ENCODE measurements at regions not wholly inside any gene's neighbourhood (a gene's known extent, or its start where the extent isn't known, plus 50 kb on each side); places are given as distances from the start of the nearest gene placed in this dataset.

DNA sequence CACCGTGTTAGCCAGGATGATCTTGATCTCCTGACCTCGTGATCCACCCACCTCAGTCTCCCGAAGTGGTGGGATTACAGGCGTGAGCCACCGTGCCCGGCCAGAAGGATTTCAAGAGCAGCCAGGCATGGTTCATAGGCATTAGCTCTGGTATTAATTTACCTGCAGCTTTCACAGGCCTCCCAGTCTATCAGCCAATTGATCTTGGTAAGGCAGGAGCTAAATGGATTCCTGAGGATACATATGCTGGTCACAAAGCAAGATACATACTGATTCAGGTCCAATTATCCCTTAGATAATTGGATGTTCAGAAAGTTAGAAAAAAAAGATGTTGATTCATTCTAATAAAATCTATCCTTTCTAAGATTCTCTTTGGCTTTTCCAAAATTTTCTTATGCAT, 487.1 kb downstream of the TLE1 start:
- no peaks in the 10 kb centered on the region for H3K27me3 ChIP-seq (ENCODE audit: control insufficient read depth, insufficient read depth, low read length)
- H3K4me2 ChIP-seq (ENCODE audit: low read length) = no peak overlapping the region
- no peaks in the 10 kb centered on the region for H3K36me3 ChIP-seq (ENCODE audit: insufficient read depth, low read length)
- no peak overlapping the region for H3K9ac ChIP-seq (ENCODE audit: low read depth, low read length)
- no peak overlapping the region for H3K4me3 ChIP-seq (ENCODE audit: low read length)
- no peaks in the 10 kb centered on the region for H3K4me1 ChIP-seq (ENCODE audit: control insufficient read depth, insufficient read depth, low read length)
- no peaks in the 10 kb centered on the region for H3K9me3 ChIP-seq (replicated peaks; ENCODE audit: low read length)

DNA sequence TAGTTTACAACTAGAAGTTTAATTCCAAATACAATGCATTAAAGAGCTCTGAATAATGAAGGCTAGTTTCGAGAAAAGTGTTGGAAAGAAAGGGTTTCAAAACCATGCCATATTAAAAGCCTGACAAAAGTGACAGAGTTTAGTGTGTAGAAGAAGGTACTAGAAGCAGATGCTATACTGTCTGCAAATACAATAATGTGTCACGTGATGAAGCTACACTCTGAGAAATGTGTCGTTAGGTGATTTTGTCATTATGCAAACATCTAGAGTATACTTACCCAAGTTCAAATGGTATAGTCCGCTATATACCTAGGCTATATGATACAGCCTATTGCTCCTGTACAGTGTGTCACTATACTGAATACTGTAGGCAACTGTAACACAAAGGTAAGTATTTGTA, 494.1 kb downstream of the TLE1 start:
- H3K9me3 ChIP-seq (replicated peaks; ENCODE audit: low read length) = no peaks in the 10 kb centered on the region
- H3K27me3 ChIP-seq (ENCODE audit: control insufficient read depth, insufficient read depth, low read length) = no peaks in the 10 kb centered on the region
- H3K4me3 ChIP-seq (ENCODE audit: low read length) = no peak overlapping the region
- H3K4me1 ChIP-seq (ENCODE audit: control insufficient read depth, insufficient read depth, low read length) = peaks cover 5% of the 10 kb centered on the region
- H3K36me3 ChIP-seq (ENCODE audit: insufficient read depth, low read length) = no peaks in the 10 kb centered on the region
- no peak overlapping the region for H3K4me2 ChIP-seq (ENCODE audit: low read length)
- H3K9ac ChIP-seq (ENCODE audit: low read depth, low read length) = no peak overlapping the region

DNA sequence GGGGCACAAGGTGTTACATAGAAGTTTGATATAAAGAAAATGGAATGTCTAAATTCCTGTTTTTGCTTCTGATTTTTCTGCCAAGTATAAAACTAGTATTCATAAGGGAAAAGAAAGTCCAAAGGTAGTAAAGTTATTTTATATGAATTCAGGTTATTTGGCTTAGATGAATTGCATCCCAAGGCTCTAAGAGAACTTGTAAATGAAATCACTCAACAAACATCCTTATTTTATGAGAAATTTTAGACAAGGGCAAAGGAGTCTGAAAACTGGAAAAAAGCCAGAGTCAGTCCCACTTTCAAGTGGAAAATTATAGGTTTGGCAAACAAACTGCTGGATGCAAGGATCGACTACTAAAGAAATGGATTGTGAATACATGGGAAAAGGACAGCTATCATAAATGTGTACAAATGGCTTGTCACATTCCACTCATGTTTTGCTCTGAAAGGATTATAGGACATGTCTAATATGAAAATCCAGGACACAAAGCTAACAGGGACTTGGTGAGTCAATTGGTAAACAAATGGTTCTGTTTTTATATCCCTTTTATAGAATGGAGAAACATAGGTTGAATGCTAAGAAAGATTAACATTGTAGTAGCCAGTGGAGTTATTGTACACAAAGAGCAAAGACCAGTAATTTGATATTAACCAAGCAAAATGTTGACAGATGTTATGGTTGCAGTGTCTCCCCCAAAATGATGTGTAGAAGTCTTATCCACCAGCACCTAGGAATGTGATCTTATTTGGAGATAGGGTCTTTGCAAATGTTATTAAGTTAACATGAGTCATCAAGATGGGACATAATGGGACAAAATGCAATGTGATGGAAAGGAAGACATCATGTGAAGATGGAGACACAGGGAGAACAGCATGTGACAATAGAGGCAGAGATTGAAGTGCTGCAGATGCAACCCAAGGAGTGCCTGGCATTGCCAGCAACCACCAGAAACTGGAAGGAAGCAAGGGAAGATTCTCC, 495.7 kb downstream of the TLE1 start:
- no peak overlapping the region for H3K9ac ChIP-seq (ENCODE audit: low read depth, low read length)
- H3K27me3 ChIP-seq (ENCODE audit: control insufficient read depth, insufficient read depth, low read length) = no peaks in the 10 kb centered on the region
- no peaks in the 10 kb centered on the region for H3K36me3 ChIP-seq (ENCODE audit: insufficient read depth, low read length)
- no peak overlapping the region for H3K4me3 ChIP-seq (ENCODE audit: low read length)
- H3K4me2 ChIP-seq (ENCODE audit: low read length) = no peak overlapping the region
- no peaks in the 10 kb centered on the region for H3K9me3 ChIP-seq (replicated peaks; ENCODE audit: low read length)
- H3K4me1 ChIP-seq (ENCODE audit: control insufficient read depth, insufficient read depth, low read length) = peaks cover 5% of the 10 kb centered on the region

DNA sequence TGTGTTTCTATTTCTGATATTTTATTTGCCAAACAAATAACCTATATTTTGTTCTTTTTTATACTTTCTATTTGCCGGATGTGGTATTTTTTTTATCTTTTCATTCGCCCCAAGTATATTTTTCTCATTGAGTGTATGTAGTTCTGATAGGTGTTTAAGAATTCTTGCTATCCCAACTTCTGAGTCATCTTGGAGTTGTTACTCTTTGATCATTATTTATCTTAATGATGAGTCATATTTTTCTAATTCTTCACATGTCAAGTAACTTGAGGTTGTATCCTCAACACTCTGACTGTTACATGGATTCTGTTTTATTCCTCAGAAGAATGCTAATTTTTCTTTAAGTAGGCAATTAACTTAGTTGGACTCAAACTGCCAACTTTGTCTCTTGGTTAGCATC, 498.1 kb downstream of the TLE1 start:
- Histone ChIP-seq H3K4me3 (ENCODE audit: low read length) (no peak overlapping the region), H3K4me2 (ENCODE audit: low read length) (no peak overlapping the region), H3K27me3 (ENCODE audit: control insufficient read depth, insufficient read depth, low read length) (no peaks in the 10 kb centered on the region), H3K4me1 (ENCODE audit: control insufficient read depth, insufficient read depth, low read length) (peaks cover 5% of the 10 kb centered on the region), H3K36me3 (ENCODE audit: insufficient read depth, low read length) (no peaks in the 10 kb centered on the region), H3K9ac (ENCODE audit: low read depth, low read length) (no peak overlapping the region), H3K9me3 (replicated peaks; ENCODE audit: low read length) (no peaks in the 10 kb centered on the region)

DNA sequence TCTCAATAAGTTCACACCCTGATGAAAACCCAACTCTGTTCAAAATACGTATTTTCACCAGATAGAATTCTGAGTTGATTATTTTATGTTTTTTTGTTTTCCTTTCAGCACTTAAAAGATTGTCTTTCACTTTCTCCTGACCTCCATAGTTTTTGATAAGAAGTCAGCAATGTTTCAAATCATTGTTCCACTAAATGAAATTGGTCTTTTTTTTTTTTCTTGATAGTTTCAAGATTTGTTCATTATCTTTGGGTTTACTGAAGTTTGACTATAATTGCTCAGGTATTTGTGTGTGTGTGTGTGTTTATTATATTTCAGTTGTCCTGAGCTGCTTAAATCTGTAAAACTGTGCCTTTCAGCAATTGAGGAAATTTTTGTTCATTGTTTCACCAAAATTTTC, 498.7 kb downstream of the TLE1 start:
- Histone ChIP-seq H3K9me3 (replicated peaks; ENCODE audit: low read length) (no peaks in the 10 kb centered on the region), H3K4me2 (ENCODE audit: low read length) (no peak overlapping the region), H3K27me3 (ENCODE audit: control insufficient read depth, insufficient read depth, low read length) (no peaks in the 10 kb centered on the region), H3K4me3 (ENCODE audit: low read length) (no peak overlapping the region), H3K36me3 (ENCODE audit: insufficient read depth, low read length) (no peaks in the 10 kb centered on the region), H3K9ac (ENCODE audit: low read depth, low read length) (no peak overlapping the region), H3K4me1 (ENCODE audit: control insufficient read depth, insufficient read depth, low read length) (peaks cover 5% of the 10 kb centered on the region)

DNA sequence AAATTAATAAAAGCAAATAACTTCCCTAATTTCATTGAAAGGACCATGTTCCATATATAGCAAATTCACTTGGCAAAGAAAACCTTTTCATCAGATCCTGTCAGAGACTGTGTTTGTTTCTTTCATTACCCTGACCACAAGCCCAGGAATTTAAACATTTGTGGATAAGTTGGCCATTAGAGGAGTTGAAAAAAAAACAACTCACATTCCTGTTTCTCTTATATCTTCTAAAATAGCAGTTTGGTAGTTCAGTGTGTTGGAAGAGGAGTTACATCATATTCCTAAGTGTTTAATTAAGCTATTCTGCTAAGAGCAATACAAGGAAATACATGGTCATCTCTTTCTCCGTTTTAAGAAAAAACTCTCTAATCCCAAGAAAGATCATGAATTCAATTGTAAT, 505.6 kb downstream of the TLE1 start:
- Histone ChIP-seq H3K27me3 (ENCODE audit: control insufficient read depth, insufficient read depth, low read length) (no peaks in the 10 kb centered on the region), H3K36me3 (ENCODE audit: insufficient read depth, low read length) (no peaks in the 10 kb centered on the region), H3K4me2 (ENCODE audit: low read length) (no peak overlapping the region), H3K4me1 (ENCODE audit: control insufficient read depth, insufficient read depth, low read length) (peaks cover 15% of the 10 kb centered on the region), H3K4me3 (ENCODE audit: low read length) (no peak overlapping the region), H3K9ac (ENCODE audit: low read depth, low read length) (no peak overlapping the region), H3K9me3 (replicated peaks; ENCODE audit: low read length) (no peaks in the 10 kb centered on the region)

DNA sequence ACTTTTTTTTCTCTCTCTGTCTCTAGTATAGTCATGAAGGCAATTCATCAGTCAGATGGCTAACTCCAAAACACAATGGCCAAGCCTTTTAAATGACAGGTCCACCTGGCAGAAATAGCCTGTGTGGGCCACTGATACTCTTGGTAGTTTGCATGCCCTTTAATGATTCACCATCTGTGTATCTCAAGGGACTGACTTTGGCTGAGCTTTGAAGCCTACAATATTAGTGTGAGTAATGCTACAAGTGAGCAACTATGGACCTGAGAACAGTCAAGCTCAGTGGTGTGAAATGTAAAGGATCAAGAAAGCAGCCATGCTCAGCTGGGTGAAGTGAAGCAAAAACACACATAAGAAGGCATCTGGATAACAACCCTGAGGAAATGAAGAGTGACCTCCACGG, 506.9 kb downstream of the TLE1 start:
- H3K4me3 ChIP-seq (ENCODE audit: low read length) = no peak overlapping the region
- no peaks in the 10 kb centered on the region for H3K27me3 ChIP-seq (ENCODE audit: control insufficient read depth, insufficient read depth, low read length)
- H3K4me1 ChIP-seq (ENCODE audit: control insufficient read depth, insufficient read depth, low read length) = peaks cover 15% of the 10 kb centered on the region
- no peaks in the 10 kb centered on the region for H3K9me3 ChIP-seq (replicated peaks; ENCODE audit: low read length)
- H3K4me2 ChIP-seq (ENCODE audit: low read length) = peak overlapping the region; percentile 9
- H3K36me3 ChIP-seq (ENCODE audit: insufficient read depth, low read length) = no peaks in the 10 kb centered on the region
- no peak overlapping the region for H3K9ac ChIP-seq (ENCODE audit: low read depth, low read length)

GRCh38 chr9:81174023-81174422, 515.3 kb downstream of the TLE1 start:
- no peaks in the 10 kb centered on the region for H3K4me1 ChIP-seq (ENCODE audit: control insufficient read depth, insufficient read depth, low read length)
- H3K27me3 ChIP-seq (ENCODE audit: control insufficient read depth, insufficient read depth, low read length) = no peaks in the 10 kb centered on the region
- H3K9me3 ChIP-seq (replicated peaks; ENCODE audit: low read length) = no peaks in the 10 kb centered on the region
- no peak overlapping the region for H3K4me3 ChIP-seq (ENCODE audit: low read length)
- H3K4me2 ChIP-seq (ENCODE audit: low read length) = no peak overlapping the region
- H3K36me3 ChIP-seq (ENCODE audit: insufficient read depth, low read length) = no peaks in the 10 kb centered on the region
- no peak overlapping the region for H3K9ac ChIP-seq (ENCODE audit: low read depth, low read length)

GRCh38 chr9:81171689-81172088, 517.7 kb downstream of the TLE1 start:
- no peaks in the 10 kb centered on the region for H3K36me3 ChIP-seq (ENCODE audit: insufficient read depth, low read length)

GRCh38 chr9:81162361-81162760, 527.0 kb downstream of the TLE1 start:
- Histone ChIP-seq H3K4me2 (ENCODE audit: low read length) (no peak overlapping the region), H3K4me1 (ENCODE audit: control insufficient read depth, insufficient read depth, low read length) (no peaks in the 10 kb centered on the region), H3K9me3 (replicated peaks; ENCODE audit: low read length) (no peaks in the 10 kb centered on the region), H3K4me3 (ENCODE audit: low read length) (no peak overlapping the region), H3K27me3 (ENCODE audit: control insufficient read depth, insufficient read depth, low read length) (peaks cover 6% of the 10 kb centered on the region), H3K9ac (ENCODE audit: low read depth, low read length) (no peak overlapping the region), H3K36me3 (ENCODE audit: insufficient read depth, low read length) (no peaks in the 10 kb centered on the region)

More at GRCh38 chr9:81171689-81172088, 517.7 kb downstream of the TLE1 start:
- Histone ChIP-seq H3K4me2 (ENCODE audit: low read length) (no peak overlapping the region), H3K9ac (ENCODE audit: low read depth, low read length) (no peak overlapping the region), H3K9me3 (replicated peaks; ENCODE audit: low read length) (no peaks in the 10 kb centered on the region), H3K27me3 (ENCODE audit: control insufficient read depth, insufficient read depth, low read length) (no peaks in the 10 kb centered on the region), H3K4me1 (ENCODE audit: control insufficient read depth, insufficient read depth, low read length) (no peaks in the 10 kb centered on the region), H3K4me3 (ENCODE audit: low read length) (no peak overlapping the region)

- H3K27me3 ChIP-seq (ENCODE audit: control insufficient read depth, insufficient read depth, low read length) = peaks cover 3% of the 10 kb centered on the region
- H3K9me3 ChIP-seq (replicated peaks; ENCODE audit: low read length) = no peaks in the 10 kb centered on the region
Measured at GRCh38 chr9:81156381-81156780, 533.0 kb downstream of the TLE1 start.

More at GRCh38 chr9:81156381-81156780, 533.0 kb downstream of the TLE1 start:
- no peaks in the 10 kb centered on the region for H3K4me1 ChIP-seq (ENCODE audit: control insufficient read depth, insufficient read depth, low read length)
- no peak overlapping the region for H3K4me2 ChIP-seq (ENCODE audit: low read length)
- no peaks in the 10 kb centered on the region for H3K36me3 ChIP-seq (ENCODE audit: insufficient read depth, low read length)
- H3K4me3 ChIP-seq (ENCODE audit: low read length) = no peak overlapping the region
- no peak overlapping the region for H3K9ac ChIP-seq (ENCODE audit: low read depth, low read length)
